Upper lobe of right lung (tissue), 1 donor: ENCODE measurements at regions not wholly inside any gene's neighbourhood (a gene's known extent, or its start where the extent isn't known, plus 50 kb on each side); places are given as distances from the start of the nearest gene placed in this dataset.

Experiments
- ATAC-seq: fragments of 200-7000 bp; cut with Tn5 transposase; one replicate; pipeline ENCODE4 v1.9.1; 2020; ENCODE audit warnings: mild to moderate bottlenecking, moderate library complexity
- DNase-seq: peaks from one replicate; pipeline ENCODE4 v3.0.0-alpha.2; 2020
- H3K27ac ChIP-seq: fragments of 200-600 bp; one replicate; pipeline ENCODE4 v1.8.0; 2022
- H3K27me3 ChIP-seq: fragments of 200-600 bp; one replicate; pipeline ENCODE4 v1.8.0; 2022; ENCODE audit warnings: mild to moderate bottlenecking
- H3K36me3 ChIP-seq: fragments of 200-600 bp; one replicate; pipeline ENCODE4 v1.8.0; 2022
- H3K4me1 ChIP-seq: fragments of 200-600 bp; one replicate; pipeline ENCODE4 v1.8.0; 2022
- H3K4me3 ChIP-seq: fragments of 200-600 bp; one replicate; pipeline ENCODE4 v1.8.0; 2022; ENCODE audit warnings: mild to moderate bottlenecking
- H3K9me3 ChIP-seq: fragments of 200-600 bp; one replicate; pipeline ENCODE4 v1.8.0; 2022
- CTCF ChIP-seq: fragments of 200-600 bp; IDR thresholded peaks from one replicate; pipeline ENCODE4 v1.8.0; 2022; ENCODE audit warnings: antibody characterized with exemption
- intact Hi-C: fragments of 100-400 bp; cut with DNase I; formaldehyde crosslinking; loops from one replicate; pipeline ENCODE4 v1.11.0; 2022
- donor health status: DM: no; HTN: yes; CAD: no; lungs with severe emphysema.

- ATAC-seq = no peak
- no peaks in the 10 kb centered on the region for H3K36me3 ChIP-seq
- no peaks in the 10 kb centered on the region for H3K9me3 ChIP-seq
- H3K27me3 ChIP-seq = no peaks in the 10 kb centered on the region
- no peak overlapping the region for H3K27ac ChIP-seq
- TF ChIP-seq CTCF = no peak
- intact Hi-C loops = no loop called here
- DNase-seq = no peak
- no peak overlapping the region for H3K4me3 ChIP-seq
- H3K4me1 ChIP-seq = no peaks in the 10 kb centered on the region
Measured at GRCh38 chr9:100927763-100928162, 100.8 kb upstream of the PLPPR1 start.

GRCh38 chr9:100933656-100934055 is 94.9 kb upstream of the PLPPR1 start:
- Histone ChIP-seq H3K27me3 (no peaks in the 10 kb centered on the region), H3K4me3 (no peak overlapping the region), H3K9me3 (no peaks in the 10 kb centered on the region), H3K36me3 (no peaks in the 10 kb centered on the region), H3K4me1 (no peaks in the 10 kb centered on the region), H3K27ac (no peak overlapping the region)
- no peak for TF ChIP-seq CTCF
- intact Hi-C loops = no loop called here
- ATAC-seq (no peak), DNase-seq (no peak)

GRCh38 chr9:100937382-100937781 is 91.1 kb upstream of the PLPPR1 start:
- no peaks in the 10 kb centered on the region for H3K4me1 ChIP-seq
- no peak overlapping the region for H3K27ac ChIP-seq
- DNase-seq (no peak), ATAC-seq (no peak)
- no peak overlapping the region for H3K4me3 ChIP-seq
- intact Hi-C loops = no loop called here
- no peaks in the 10 kb centered on the region for H3K9me3 ChIP-seq
- no peak for TF ChIP-seq CTCF
- H3K27me3 ChIP-seq = no peaks in the 10 kb centered on the region
- no peaks in the 10 kb centered on the region for H3K36me3 ChIP-seq

GRCh38 chr9:100938507-100938906 is 90.0 kb upstream of the PLPPR1 start:
- Histone ChIP-seq H3K4me3 (no peak overlapping the region), H3K36me3 (no peaks in the 10 kb centered on the region), H3K27ac (no peak overlapping the region), H3K4me1 (no peaks in the 10 kb centered on the region), H3K27me3 (no peaks in the 10 kb centered on the region), H3K9me3 (no peaks in the 10 kb centered on the region)
- ATAC-seq (no peak), DNase-seq (no peak)
- intact Hi-C loops = no loop called here
- no peak for TF ChIP-seq CTCF

- no peak for DNase-seq
- H3K4me1 ChIP-seq = no peaks in the 10 kb centered on the region
- no peak overlapping the region for H3K4me3 ChIP-seq
- no peaks in the 10 kb centered on the region for H3K9me3 ChIP-seq
- intact Hi-C loops = no loop called here
- no peak overlapping the region for H3K27ac ChIP-seq
- H3K27me3 ChIP-seq = no peaks in the 10 kb centered on the region
- no peaks in the 10 kb centered on the region for H3K36me3 ChIP-seq
- no peak for ATAC-seq
- no peak for TF ChIP-seq CTCF
Measured at GRCh38 chr9:100939636-100940035, 88.9 kb upstream of the PLPPR1 start.

GRCh38 chr9:100959226-100959625 is 69.3 kb upstream of the PLPPR1 start:
- no peaks in the 10 kb centered on the region for H3K27me3 ChIP-seq
- H3K4me1 ChIP-seq = no peaks in the 10 kb centered on the region
- no peaks in the 10 kb centered on the region for H3K9me3 ChIP-seq
- DNase-seq (no peak), ATAC-seq (no peak)
- intact Hi-C loops = no loop called here
- TF ChIP-seq CTCF = no peak
- H3K4me3 ChIP-seq = no peak overlapping the region
- no peak overlapping the region for H3K27ac ChIP-seq
- H3K36me3 ChIP-seq = no peaks in the 10 kb centered on the region
